Panc1 (cell line): ENCODE measurements at regions not wholly inside any gene's neighbourhood (a gene's known extent, or its start where the extent isn't known, plus 50 kb on each side); places are given as distances from the start of the nearest gene placed in this dataset.
"Not testable (repeated sequence)": the region's sequence is repeated elsewhere in the genome, so short reads cannot be mapped to it uniquely, and the experiment has no call there.

ENCODE experiments used
- ATAC-seq: fragments of 200-7000 bp; cut with Tn5 transposase; 2 replicates; pipeline ENCODE4 v1.9.1; 2020; ENCODE audit warnings: mild to moderate bottlenecking, moderate library complexity
- BruUV-seq: library from RNA; stranded (reverse); fragments of 400-500 nt; replicated peaks from 2 replicates; lab custom pipeline; 2021; lab: Mats Ljungman, UMichigan
- CTCF ChIA-PET: fragments of 300-600 bp; sonication (Branson Sonifier 250); formaldehyde crosslinking; loops from one replicate; lab custom pipeline; 2022; ENCODE audit warnings: antibody characterized with exemption; lab: Charles Lee
- POLR2A ChIA-PET: fragments of 300-600 bp; sonication (Branson Sonifier 250); formaldehyde crosslinking; loops from one replicate; lab custom pipeline; 2022; ENCODE audit warnings: antibody characterized with exemption; lab: Charles Lee
- DNase-seq: peaks from one replicate; pipeline ENCODE4 v3.0.0-alpha.2; 2010; ENCODE audit warnings: low read depth, low spot score
- H3K27ac ChIP-seq: 2 replicates; pipeline ENCODE4 v1.5.1; 2011; ENCODE audit warnings: mild to moderate bottlenecking, low read length, inconsistent platforms
- H3K27me3 ChIP-seq: fragments of 200-500 bp; sonication (Bioruptor generic); 2 replicates; pipeline ENCODE4 v1.6.0; 2014; ENCODE audit warnings: low read length, inconsistent platforms; ENCODE audit not compliant: control insufficient read depth, insufficient read depth
- H3K36me3 ChIP-seq: fragments of 200-500 bp; sonication (Bioruptor generic); 2 replicates; pipeline ENCODE4 v1.5.1; 2014; ENCODE audit warnings: inconsistent platforms, mild to moderate bottlenecking, low read length, moderate library complexity; ENCODE audit not compliant: control insufficient read depth, insufficient read depth
- H3K4me1 ChIP-seq: 2 replicates; pipeline ENCODE4 v1.5.1; 2011; ENCODE audit warnings: inconsistent platforms, mild to moderate bottlenecking, low read length, moderate library complexity; ENCODE audit not compliant: control insufficient read depth, insufficient read depth
- H3K4me3 ChIP-seq, 2 experiments: 2 replicates each; pipeline ENCODE4 v1.5.1; 2011 to 2012; ENCODE audit warnings: low read depth in 2 of 2, low read length in 2 of 2, mild to moderate bottlenecking in 2 of 2, inconsistent platforms in 1 of 2, moderate library complexity in 1 of 2
- H3K9me3 ChIP-seq: fragments of 200-500 bp; sonication (Bioruptor generic); 2 replicates; pipeline ENCODE4 v1.5.1; 2014; ENCODE audit warnings: low read depth, mild to moderate bottlenecking, inconsistent platforms, low read length, moderate library complexity; ENCODE audit not compliant: control insufficient read depth, insufficient read depth
- POLR2AphosphoS5 ChIP-seq: IDR thresholded peaks from 2 replicates; pipeline ENCODE4 v1.6.1; 2012; ENCODE audit warnings: mild to moderate bottlenecking, low read depth, low read length, moderate library complexity
- SIN3A ChIP-seq: IDR thresholded peaks from 2 replicates; pipeline ENCODE4 v1.6.1; 2012; ENCODE audit warnings: low read depth, mild to moderate bottlenecking, low read length, moderate library complexity, borderline replicate concordance; ENCODE audit not compliant: insufficient read depth
- TCF7L2 ChIP-seq: IDR thresholded peaks from 2 replicates; pipeline ENCODE4 v1.6.1; 2011; ENCODE audit warnings: mild to moderate bottlenecking, low read depth, low read length, inconsistent platforms
- in situ Hi-C: cut with HindIII; loops from 2 replicates; pipeline ENCODE4 v1.10.0; 2016; ENCODE audit warnings: low sequenced_read_pairs, low pct_unique_long_range_greater_than_20kb
- intact Hi-C: fragments of 100-400 bp; cut with micrococcal nuclease; formaldehyde crosslinking; loops from one replicate; pipeline ENCODE4 v1.10.0; 2022; ENCODE audit not compliant: unreplicated experiment
- TF ChIP-seq, protein P1 (sequence below), 2 experiments: IDR thresholded peaks; 2 replicates each; pipeline ENCODE4 v1.6.1; 2011 to 2012; ENCODE audit warnings: low read depth in 2 of 2, control low read depth in 1 of 2, low read length in 1 of 2, mild to moderate bottlenecking in 1 of 2, moderate library complexity in 1 of 2; ENCODE audit not compliant: insufficient read depth in 1 of 2
- TF ChIP-seq, protein P2 (sequence below): fragments of 450-650 bp; IDR thresholded peaks from 2 replicates; pipeline ENCODE4 v1.5.1; 2017; ENCODE audit warnings: mild to moderate bottlenecking

DNA sequence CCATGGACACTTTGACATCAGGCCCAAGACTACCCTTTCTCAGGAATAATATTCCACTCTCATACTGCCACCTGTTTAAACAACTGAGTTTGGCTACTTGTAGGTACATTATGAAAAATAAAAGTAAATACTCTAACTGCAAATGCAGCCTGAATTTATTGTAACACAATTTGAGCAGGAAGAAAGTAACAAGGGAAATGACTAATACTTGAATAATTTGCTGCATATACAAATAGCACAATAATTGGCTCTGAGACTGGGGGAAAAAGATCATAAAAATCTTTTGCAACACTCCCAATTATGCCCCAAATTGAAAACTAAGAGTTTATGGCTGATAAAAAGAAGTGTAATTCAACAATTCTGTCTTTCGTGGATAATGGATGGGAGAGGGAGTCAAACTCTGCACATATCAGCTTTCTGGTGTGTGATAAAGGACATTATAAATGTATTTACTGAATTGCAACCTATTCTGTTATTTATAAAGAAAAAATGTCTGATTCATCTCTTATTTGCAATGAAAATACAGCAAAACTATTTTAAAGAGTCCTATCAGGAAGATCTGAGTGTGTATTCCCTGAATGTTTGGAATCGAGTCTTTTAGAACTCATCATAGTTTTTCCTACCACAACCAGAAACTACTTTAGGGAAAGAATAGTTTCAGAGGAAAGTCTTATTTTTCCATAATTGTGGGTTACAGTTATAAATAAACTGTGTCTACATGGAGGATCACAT is 359.0 kb downstream of the JRKL start:
- DNase-seq (no peak), ATAC-seq (no peak)
- intact Hi-C loops (no loop called here), in situ Hi-C loops (no loop called here)
- TF ChIP-seq SIN3A (no peak), POLR2AphosphoS5 (no peak), TCF7L2 (no peak)
- TF ChIP-seq, protein P1, sequence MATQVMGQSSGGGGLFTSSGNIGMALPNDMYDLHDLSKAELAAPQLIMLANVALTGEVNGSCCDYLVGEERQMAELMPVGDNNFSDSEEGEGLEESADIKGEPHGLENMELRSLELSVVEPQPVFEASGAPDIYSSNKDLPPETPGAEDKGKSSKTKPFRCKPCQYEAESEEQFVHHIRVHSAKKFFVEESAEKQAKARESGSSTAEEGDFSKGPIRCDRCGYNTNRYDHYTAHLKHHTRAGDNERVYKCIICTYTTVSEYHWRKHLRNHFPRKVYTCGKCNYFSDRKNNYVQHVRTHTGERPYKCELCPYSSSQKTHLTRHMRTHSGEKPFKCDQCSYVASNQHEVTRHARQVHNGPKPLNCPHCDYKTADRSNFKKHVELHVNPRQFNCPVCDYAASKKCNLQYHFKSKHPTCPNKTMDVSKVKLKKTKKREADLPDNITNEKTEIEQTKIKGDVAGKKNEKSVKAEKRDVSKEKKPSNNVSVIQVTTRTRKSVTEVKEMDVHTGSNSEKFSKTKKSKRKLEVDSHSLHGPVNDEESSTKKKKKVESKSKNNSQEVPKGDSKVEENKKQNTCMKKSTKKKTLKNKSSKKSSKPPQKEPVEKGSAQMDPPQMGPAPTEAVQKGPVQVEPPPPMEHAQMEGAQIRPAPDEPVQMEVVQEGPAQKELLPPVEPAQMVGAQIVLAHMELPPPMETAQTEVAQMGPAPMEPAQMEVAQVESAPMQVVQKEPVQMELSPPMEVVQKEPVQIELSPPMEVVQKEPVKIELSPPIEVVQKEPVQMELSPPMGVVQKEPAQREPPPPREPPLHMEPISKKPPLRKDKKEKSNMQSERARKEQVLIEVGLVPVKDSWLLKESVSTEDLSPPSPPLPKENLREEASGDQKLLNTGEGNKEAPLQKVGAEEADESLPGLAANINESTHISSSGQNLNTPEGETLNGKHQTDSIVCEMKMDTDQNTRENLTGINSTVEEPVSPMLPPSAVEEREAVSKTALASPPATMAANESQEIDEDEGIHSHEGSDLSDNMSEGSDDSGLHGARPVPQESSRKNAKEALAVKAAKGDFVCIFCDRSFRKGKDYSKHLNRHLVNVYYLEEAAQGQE (IDR thresholded peaks at IDR 0.05; ENCODE audit: insufficient read depth in 1 of 2, low read depth in 2 of 2, low read length in 1 of 2): no peak
- TF ChIP-seq, protein P2, sequence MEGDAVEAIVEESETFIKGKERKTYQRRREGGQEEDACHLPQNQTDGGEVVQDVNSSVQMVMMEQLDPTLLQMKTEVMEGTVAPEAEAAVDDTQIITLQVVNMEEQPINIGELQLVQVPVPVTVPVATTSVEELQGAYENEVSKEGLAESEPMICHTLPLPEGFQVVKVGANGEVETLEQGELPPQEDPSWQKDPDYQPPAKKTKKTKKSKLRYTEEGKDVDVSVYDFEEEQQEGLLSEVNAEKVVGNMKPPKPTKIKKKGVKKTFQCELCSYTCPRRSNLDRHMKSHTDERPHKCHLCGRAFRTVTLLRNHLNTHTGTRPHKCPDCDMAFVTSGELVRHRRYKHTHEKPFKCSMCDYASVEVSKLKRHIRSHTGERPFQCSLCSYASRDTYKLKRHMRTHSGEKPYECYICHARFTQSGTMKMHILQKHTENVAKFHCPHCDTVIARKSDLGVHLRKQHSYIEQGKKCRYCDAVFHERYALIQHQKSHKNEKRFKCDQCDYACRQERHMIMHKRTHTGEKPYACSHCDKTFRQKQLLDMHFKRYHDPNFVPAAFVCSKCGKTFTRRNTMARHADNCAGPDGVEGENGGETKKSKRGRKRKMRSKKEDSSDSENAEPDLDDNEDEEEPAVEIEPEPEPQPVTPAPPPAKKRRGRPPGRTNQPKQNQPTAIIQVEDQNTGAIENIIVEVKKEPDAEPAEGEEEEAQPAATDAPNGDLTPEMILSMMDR: no peak
- no peaks in the 10 kb centered on the region for H3K27me3 ChIP-seq
- H3K27ac ChIP-seq: no peak overlapping the region
- ChIA-PET POLR2A (no interaction called here), CTCF (no interaction called here)
- no peaks in the 10 kb centered on the region for H3K36me3 ChIP-seq
- no peak overlapping the region for H3K4me3 ChIP-seq
- H3K4me1 ChIP-seq: no peaks in the 10 kb centered on the region
- no TSS peak for BruUV-seq
- H3K9me3 ChIP-seq: no peaks in the 10 kb centered on the region

DNA sequence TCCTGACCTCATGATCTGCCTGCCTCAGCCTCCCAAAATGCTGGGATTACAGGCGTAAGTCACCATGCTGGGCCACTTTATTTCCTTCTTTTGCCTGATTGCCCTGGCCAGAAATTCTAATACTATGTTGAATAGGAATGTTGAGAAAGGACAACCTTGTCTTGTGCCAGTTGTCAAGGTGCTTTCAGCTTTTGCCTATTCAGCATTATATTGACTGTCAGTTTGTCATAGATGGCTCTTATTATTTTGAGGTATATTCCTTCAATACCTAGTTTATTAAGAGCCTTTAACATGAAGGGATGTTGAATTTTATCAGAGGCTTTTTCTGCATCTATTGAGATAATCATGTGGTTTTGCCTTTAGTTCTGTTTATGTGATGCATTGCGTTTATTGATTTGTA is 362.0 kb downstream of the JRKL start:
- H3K9me3 ChIP-seq, POLR2A ChIA-PET, H3K27ac ChIP-seq, intact Hi-C loops, H3K27me3 ChIP-seq, H3K36me3 ChIP-seq, in situ Hi-C loops, ATAC-seq, H3K4me1 ChIP-seq, BruUV-seq, CTCF ChIA-PET, DNase-seq, H3K4me3 ChIP-seq: not testable (repeated sequence)

DNA sequence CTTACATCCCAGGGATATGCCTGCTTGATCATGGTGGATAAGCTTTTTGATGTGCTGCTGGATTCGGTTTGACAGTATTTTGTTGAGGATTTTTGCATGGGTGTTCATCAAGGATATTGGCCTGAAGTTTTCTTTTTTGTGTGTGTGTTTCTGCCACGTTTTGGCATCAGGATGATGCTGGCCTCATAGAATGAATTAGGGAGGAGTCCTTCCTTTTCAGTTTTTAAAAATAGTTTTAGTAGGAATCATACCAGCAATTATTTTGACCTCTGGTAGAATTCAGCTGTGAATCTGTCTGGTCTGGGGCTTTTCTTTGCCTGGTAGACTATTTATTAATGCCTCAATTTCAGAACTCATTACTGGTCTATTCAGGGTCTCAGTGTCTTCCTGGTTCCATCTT is 362.4 kb downstream of the JRKL start:
- Histone ChIP-seq H3K4me1 (no peaks in the 10 kb centered on the region), H3K9me3 (no peaks in the 10 kb centered on the region), H3K27ac (no peak overlapping the region), H3K4me3 (no peak overlapping the region), H3K27me3 (no peaks in the 10 kb centered on the region), H3K36me3 (no peaks in the 10 kb centered on the region)
- no peak for ATAC-seq
- intact Hi-C loops: no loop called here
- in situ Hi-C loops: no loop called here
- DNase-seq: no peak
- TF ChIP-seq TCF7L2: no peak
- ChIA-PET POLR2A (no interaction called here), CTCF (no interaction called here)
- no TSS peak for BruUV-seq
